ENCODE measurements at regions not wholly inside any gene's neighbourhood (a gene's known extent, or its start where the extent isn't known, plus 50 kb on each side); places are given as distances from the start of the nearest gene placed in this dataset.
A peak's percentile ranks its signal among the peaks of the same experiment; 100 is the strongest.

- Mint-ChIP-seq H3K27me3 (ENCODE audit: insufficient read depth, low read depth) (peaks cover 7% of the 10 kb centered on the region), H3K4me1 (peaks cover 13% of the 10 kb centered on the region), H3K4me3 (no peak overlapping the region), H3K36me3 (no peaks in the 10 kb centered on the region), H3K27ac (no peak overlapping the region), H3K9me3 (no peaks in the 10 kb centered on the region)
- Histone ChIP-seq H3K4me2 (no peak overlapping the region), H4K20me1 (ENCODE audit: low read depth) (no peaks in the 10 kb centered on the region), H3K36me3 (no peaks in the 10 kb centered on the region), H3K4me1 (peaks cover 12% of the 10 kb centered on the region), H3K79me2 (ENCODE audit: low read depth) (no peaks in the 10 kb centered on the region), H3K27ac (no peak overlapping the region), H3K9me3 (ENCODE audit: low read depth) (no peaks in the 10 kb centered on the region), H3K27me3 (no peaks in the 10 kb centered on the region), H3F3A (ENCODE audit: low read depth) (peaks cover 7% of the 10 kb centered on the region), H2AFZ (replicated peaks) (no peak overlapping the region), H3K4me3 (no peak overlapping the region), H3K9ac (no peak overlapping the region)
- no peak for TF ChIP-seq EZH2 (IDR thresholded peaks at IDR 0.05)
- no peak for TF ChIP-seq EZH2phosphoT487 (IDR thresholded peaks at IDR 0.05)
- TF ChIP-seq, protein P1, sequence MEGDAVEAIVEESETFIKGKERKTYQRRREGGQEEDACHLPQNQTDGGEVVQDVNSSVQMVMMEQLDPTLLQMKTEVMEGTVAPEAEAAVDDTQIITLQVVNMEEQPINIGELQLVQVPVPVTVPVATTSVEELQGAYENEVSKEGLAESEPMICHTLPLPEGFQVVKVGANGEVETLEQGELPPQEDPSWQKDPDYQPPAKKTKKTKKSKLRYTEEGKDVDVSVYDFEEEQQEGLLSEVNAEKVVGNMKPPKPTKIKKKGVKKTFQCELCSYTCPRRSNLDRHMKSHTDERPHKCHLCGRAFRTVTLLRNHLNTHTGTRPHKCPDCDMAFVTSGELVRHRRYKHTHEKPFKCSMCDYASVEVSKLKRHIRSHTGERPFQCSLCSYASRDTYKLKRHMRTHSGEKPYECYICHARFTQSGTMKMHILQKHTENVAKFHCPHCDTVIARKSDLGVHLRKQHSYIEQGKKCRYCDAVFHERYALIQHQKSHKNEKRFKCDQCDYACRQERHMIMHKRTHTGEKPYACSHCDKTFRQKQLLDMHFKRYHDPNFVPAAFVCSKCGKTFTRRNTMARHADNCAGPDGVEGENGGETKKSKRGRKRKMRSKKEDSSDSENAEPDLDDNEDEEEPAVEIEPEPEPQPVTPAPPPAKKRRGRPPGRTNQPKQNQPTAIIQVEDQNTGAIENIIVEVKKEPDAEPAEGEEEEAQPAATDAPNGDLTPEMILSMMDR (IDR thresholded peaks at IDR 0.05), result no peak
- DNase-seq (ENCODE audit: low spot score), result no peak
Measured at GRCh38 chr1:58310469-58310868, 236.1 kb downstream of the OMA1 start.

DNA sequence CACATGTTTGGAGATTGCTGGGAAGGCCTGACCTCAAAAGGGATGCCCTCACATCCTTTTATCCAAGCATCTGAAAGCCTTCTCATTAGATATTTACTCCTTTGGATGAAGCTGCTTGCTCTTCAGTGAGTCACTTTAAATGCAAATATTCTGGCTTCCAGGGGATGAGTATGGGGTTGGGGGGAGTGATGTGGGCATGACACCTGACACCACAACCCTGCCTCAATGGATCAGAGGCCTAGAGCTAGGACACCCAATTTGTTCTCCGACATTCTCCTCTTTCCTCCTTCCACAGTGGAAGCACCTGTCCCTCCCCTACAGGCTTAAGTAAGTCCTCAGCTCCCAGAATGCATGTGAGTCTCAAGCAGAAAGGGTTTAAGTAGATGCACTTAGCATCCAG is 238.3 kb downstream of the OMA1 start:
- DNase-seq (ENCODE audit: low spot score), result peak; percentile 34
- Mint-ChIP-seq H3K9me3 (no peaks in the 10 kb centered on the region), H3K36me3 (no peaks in the 10 kb centered on the region), H3K4me1 (peaks cover 13% of the 10 kb centered on the region), H3K4me3 (no peak overlapping the region), H3K27me3 (ENCODE audit: insufficient read depth, low read depth) (peaks cover 6% of the 10 kb centered on the region), H3K27ac (no peak overlapping the region)
- Histone ChIP-seq H3K36me3 (no peaks in the 10 kb centered on the region), H3K4me1 (peaks cover 12% of the 10 kb centered on the region), H3K4me3 (no peak overlapping the region), H3K9ac (no peak overlapping the region), H3K27me3 (no peaks in the 10 kb centered on the region), H3K27ac (no peak overlapping the region), H2AFZ (replicated peaks) (no peak overlapping the region), H3K79me2 (ENCODE audit: low read depth) (no peaks in the 10 kb centered on the region), H3F3A (ENCODE audit: low read depth) (peaks cover 7% of the 10 kb centered on the region), H3K9me3 (ENCODE audit: low read depth) (no peaks in the 10 kb centered on the region), H4K20me1 (ENCODE audit: low read depth) (no peaks in the 10 kb centered on the region), H3K4me2 (peak overlapping the region; percentile 4)
- TF ChIP-seq EZH2phosphoT487 (IDR thresholded peaks at IDR 0.05) (no peak), EZH2 (IDR thresholded peaks at IDR 0.05) (no peak)
- TF ChIP-seq, protein P1 (IDR thresholded peaks at IDR 0.05), result no peak

DNA sequence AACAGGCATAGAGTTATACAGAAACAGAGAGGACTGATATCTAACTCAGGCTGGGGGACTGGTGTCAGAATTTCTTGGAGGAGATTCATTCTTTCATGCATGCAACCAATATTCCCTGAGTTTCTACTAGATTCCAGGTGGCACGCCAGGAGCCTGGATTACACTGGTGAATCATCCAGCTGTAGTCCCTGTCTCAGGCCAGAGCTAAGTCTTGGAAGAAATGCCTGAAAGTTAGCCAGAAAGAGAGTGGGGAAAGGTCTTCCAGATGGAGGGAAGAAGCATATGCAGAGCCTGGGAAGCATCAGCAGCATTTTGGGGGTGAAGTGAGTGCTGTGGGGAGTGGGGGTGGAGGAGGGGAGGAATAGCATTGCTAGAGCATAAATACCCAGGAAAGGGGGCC is 239.1 kb downstream of the OMA1 start:
- Histone ChIP-seq H3K4me2 (no peak overlapping the region), H3K4me1 (peaks cover 12% of the 10 kb centered on the region), H3K9me3 (ENCODE audit: low read depth) (no peaks in the 10 kb centered on the region), H3F3A (ENCODE audit: low read depth) (peaks cover 7% of the 10 kb centered on the region), H3K36me3 (no peaks in the 10 kb centered on the region), H3K9ac (no peak overlapping the region), H3K4me3 (no peak overlapping the region), H2AFZ (replicated peaks) (no peak overlapping the region), H3K27ac (no peak overlapping the region), H4K20me1 (ENCODE audit: low read depth) (no peaks in the 10 kb centered on the region), H3K27me3 (no peaks in the 10 kb centered on the region), H3K79me2 (ENCODE audit: low read depth) (no peaks in the 10 kb centered on the region)
- no peaks in the 10 kb centered on the region for H3K9me3 Mint-ChIP-seq
- no peaks in the 10 kb centered on the region for H3K36me3 Mint-ChIP-seq
- H3K4me3 Mint-ChIP-seq, result no peak overlapping the region
- H3K27me3 Mint-ChIP-seq (ENCODE audit: insufficient read depth, low read depth), result peaks cover 5% of the 10 kb centered on the region
- H3K4me1 Mint-ChIP-seq, result peaks cover 13% of the 10 kb centered on the region
- H3K27ac Mint-ChIP-seq, result no peak overlapping the region
- TF ChIP-seq EZH2phosphoT487 (IDR thresholded peaks at IDR 0.05), result no peak
- TF ChIP-seq, protein P1 (IDR thresholded peaks at IDR 0.05), result no peak
- no peak for TF ChIP-seq EZH2 (IDR thresholded peaks at IDR 0.05)
- DNase-seq (ENCODE audit: low spot score), result no peak

Measured in neural progenitor cell (in vitro differentiated cells).